GM12878 (cell line): ENCODE measurements at regions not wholly inside any gene's neighbourhood (a gene's known extent, or its start where the extent isn't known, plus 50 kb on each side); places are given as distances from the start of the nearest gene placed in this dataset.

Source experiments
- ATAC-seq: fragments of 200-7000 bp; cut with Tn5 transposase; 3 replicates; pipeline ENCODE4 v1.9.1; 2020; ENCODE audit warnings: mild to moderate bottlenecking, moderate library complexity
- BruUV-seq: library from RNA; stranded (reverse); fragments of 400-500 nt; replicated peaks from 2 replicates; lab custom pipeline; 2021; lab: Mats Ljungman, UMichigan
- CTCF ChIA-PET: fragments of 300-600 bp; sonication (Branson Sonifier 250); formaldehyde crosslinking; extraction: SDS; loops from one replicate; lab custom pipeline; 2021; ENCODE audit warnings: inconsistent platforms; lab: Yijun Ruan, JAX
- POLR2A ChIA-PET: fragments of 350-600 bp; formaldehyde crosslinking; extraction: SDS; loops from one replicate; lab custom pipeline; 2021; ENCODE audit warnings: inconsistent platforms; lab: Charles Lee
- RAD21 ChIA-PET: fragments of 300-600 bp; sonication (Branson Sonifier 250); formaldehyde crosslinking; loops from one replicate; lab custom pipeline; 2023; ENCODE audit warnings: antibody characterized with exemption; ENCODE audit not compliant: unreplicated experiment; lab: Charles Lee
- SMC1A ChIA-PET: fragments of 300-600 bp; sonication (Branson Sonifier 250); formaldehyde crosslinking; loops from one replicate; lab custom pipeline; 2023; ENCODE audit not compliant: unreplicated experiment, uncharacterized antibody; lab: Charles Lee
- DNase-seq: peaks from one replicate; pipeline ENCODE4 v3.0.0-alpha.2; 2011; ENCODE audit warnings: low read depth, low spot score
- FAIRE-seq: peaks from 3 replicates; lab custom pipeline; 2011; peaks lifted over from hg19 to GRCh38; lab: Jason Lieb, UNC
- H2AFZ ChIP-seq: 2 replicates; pipeline ENCODE4 v1.6.0; 2011; ENCODE audit warnings: low read depth, low read length, control low read depth; ENCODE audit not compliant: control insufficient read depth
- H3K27ac ChIP-seq: 2 replicates; pipeline ENCODE4 v1.5.1; 2011; ENCODE audit warnings: control low read depth; ENCODE audit not compliant: control insufficient read depth, insufficient read depth
- H3K27me3 ChIP-seq, 2 experiments: replicated peaks in 1 of 2; 2 replicates each; pipeline versions ENCODE4 v1.6.0 to v1.6.1; 2011; ENCODE audit warnings: low read length in 1 of 2; ENCODE audit not compliant: control insufficient read depth in 2 of 2, insufficient read depth in 2 of 2
- H3K36me3 ChIP-seq, 2 experiments: 2 replicates each; pipeline ENCODE4 v1.5.1; 2011; ENCODE audit warnings: low read length in 1 of 2; ENCODE audit not compliant: control insufficient read depth in 2 of 2, insufficient read depth in 2 of 2
- H3K4me1 ChIP-seq: 2 replicates; pipeline ENCODE4 v1.6.1; 2011; ENCODE audit warnings: mild to moderate bottlenecking, low read length, moderate library complexity, mixed read lengths; ENCODE audit not compliant: control insufficient read depth, insufficient read depth
- H3K4me2 ChIP-seq: 2 replicates; pipeline ENCODE4 v1.6.0; 2011; ENCODE audit warnings: control low read depth; ENCODE audit not compliant: control insufficient read depth, insufficient read depth
- H3K4me3 ChIP-seq: fragments of 200-600 bp; sonication (generic); 2 replicates; pipeline ENCODE4 v1.5.1; 2016
- H3K79me2 ChIP-seq: 2 replicates; pipeline ENCODE4 v1.6.0; 2011; ENCODE audit warnings: low read length; ENCODE audit not compliant: control insufficient read depth, insufficient read depth
- H3K9ac ChIP-seq: 2 replicates; pipeline ENCODE4 v1.8.0; 2011; ENCODE audit warnings: low read length, control low read depth, mixed read lengths; ENCODE audit not compliant: control insufficient read depth, insufficient read depth
- H3K9me3 ChIP-seq: replicated peaks from 3 replicates; pipeline ENCODE4 v1.5.1; 2011; ENCODE audit warnings: mild to moderate bottlenecking, low read length; ENCODE audit not compliant: control insufficient read depth, insufficient read depth
- H4K20me1 ChIP-seq: 2 replicates; pipeline ENCODE4 v1.6.0; 2011; ENCODE audit not compliant: control insufficient read depth, insufficient read depth
- BCLAF1 ChIP-seq: fragments of 450-650 bp; IDR thresholded peaks from 2 replicates; pipeline ENCODE4 v1.6.1; 2017; ENCODE audit warnings: antibody characterized with exemption, mild to moderate bottlenecking, moderate library complexity
- ELK1 ChIP-seq: IDR thresholded peaks from 2 replicates; pipeline ENCODE4 v1.6.1; 2012; ENCODE audit warnings: low read depth, low read length, improper control_type of control experiment
- ESRRA ChIP-seq: IDR thresholded peaks from 2 replicates; pipeline ENCODE4 v1.6.1; 2012; ENCODE audit warnings: mild to moderate bottlenecking, low read length, improper control_type of control experiment
- MTA3 ChIP-seq: IDR thresholded peaks from 2 replicates; pipeline ENCODE4 v1.6.1; 2012; ENCODE audit warnings: low read length, inconsistent platforms, borderline replicate concordance
- NFYB ChIP-seq: IDR thresholded peaks from 2 replicates; pipeline ENCODE4 v1.6.1; 2011; ENCODE audit warnings: low read depth, mild to moderate bottlenecking, low read length, improper control_type of control experiment, moderate library complexity; ENCODE audit not compliant: insufficient read depth
- PAX5 ChIP-seq: IDR thresholded peaks from 2 replicates; pipeline ENCODE4 v1.6.1; 2011; ENCODE audit warnings: low read depth, low read length, borderline replicate concordance
- SKIL ChIP-seq: fragments of 450-650 bp; IDR thresholded peaks from 2 replicates; pipeline ENCODE4 v1.6.1; 2017; ENCODE audit warnings: mild to moderate bottlenecking, low read depth, inconsistent platforms; ENCODE audit not compliant: poor library complexity, severe bottlenecking
- SMAD1 ChIP-seq: fragments of 450-650 bp; IDR thresholded peaks from 2 replicates; pipeline ENCODE4 v1.6.1; 2018; ENCODE audit warnings: mild to moderate bottlenecking, low read depth; ENCODE audit not compliant: partially characterized antibody
- STAT3 ChIP-seq: IDR thresholded peaks from 2 replicates; pipeline ENCODE4 v1.6.1; 2011; ENCODE audit warnings: low read depth, low read length, improper control_type of control experiment
- ZNF217 ChIP-seq: fragments of 450-650 bp; IDR thresholded peaks from 2 replicates; pipeline ENCODE4 v1.6.1; 2017; ENCODE audit warnings: antibody characterized with exemption, mild to moderate bottlenecking
- ZSCAN29 ChIP-seq: fragments of 450-650 bp; IDR thresholded peaks from 2 replicates; pipeline ENCODE4 v1.6.1; 2017; ENCODE audit warnings: mild to moderate bottlenecking, moderate library complexity
- WGBS: methylation state at CpG from one replicate; pipeline ENCODE4 v1.1.6; 2016; ENCODE audit warnings: low lambda C conversion rate; ENCODE audit not compliant: insufficient replicate concordance, insufficient coverage; ENCODE audit errors: missing lambda C conversion rate; 5-methylcytosine and 5-hydroxymethylcytosine counted together
- in situ Hi-C: fragments of 300-500 bp; cut with MboI; formaldehyde crosslinking; loops from 9 replicates; pipeline ENCODE4 v1.14.3; 2018; ENCODE audit warnings: mixed read lengths
- intact Hi-C: fragments of 100-400 bp; cut with micrococcal nuclease; formaldehyde crosslinking; loops from one replicate; pipeline ENCODE4 v1.14.2; 2022; ENCODE audit not compliant: unreplicated experiment

DNA sequence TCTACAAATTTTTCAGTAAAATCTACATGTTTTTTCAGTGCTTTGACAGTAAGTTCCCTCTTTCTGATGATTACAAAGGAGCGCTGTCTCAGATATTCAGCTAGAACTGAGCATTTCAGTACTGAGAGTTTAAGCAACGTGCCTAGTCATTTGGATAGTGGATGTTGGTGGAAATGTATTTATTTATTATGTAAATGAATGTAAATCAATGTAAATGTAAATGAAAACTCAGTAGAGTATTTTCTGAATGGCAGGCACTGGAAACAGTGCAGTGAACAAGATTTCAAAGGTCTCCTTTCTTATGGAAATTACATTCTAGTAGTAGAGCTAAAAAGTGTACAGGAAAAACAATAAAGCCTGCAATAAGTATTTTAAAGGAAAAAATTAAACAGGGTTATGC lies 370.2 kb upstream of the SPANXN4 start:
- no peak overlapping the region for H3K27ac ChIP-seq
- no peaks in the 10 kb centered on the region for H3K4me1 ChIP-seq
- H3K9ac ChIP-seq: no peak overlapping the region
- TF ChIP-seq NFYB (no peak), MTA3 (no peak), STAT3 (no peak), BCLAF1 (no peak), PAX5 (no peak), ESRRA (no peak), ZNF217 (no peak), SKIL (no peak), ZSCAN29 (no peak), ELK1 (no peak), SMAD1 (no peak)
- no peaks in the 10 kb centered on the region for H3K79me2 ChIP-seq
- no TSS peak for BruUV-seq
- no peak overlapping the region for H3K4me3 ChIP-seq
- ChIA-PET SMC1A (no interaction called here), RAD21 (no interaction called here), POLR2A (no interaction called here), CTCF (no interaction called here)
- no peaks in the 10 kb centered on the region for H3K9me3 ChIP-seq
- 50% methylated on average over 2 of the region's 2 CpGs for WGBS
- no peaks in the 10 kb centered on the region for H3K27me3 ChIP-seq
- H3K4me2 ChIP-seq: no peak overlapping the region
- DNase-seq (no peak), FAIRE-seq (no peak), ATAC-seq (no peak)
- no peaks in the 10 kb centered on the region for H3K36me3 ChIP-seq
- intact Hi-C loops: no loop called here
- in situ Hi-C loops: no loop called here
- no peaks in the 10 kb centered on the region for H4K20me1 ChIP-seq
- H2AFZ ChIP-seq: no peak overlapping the region
